OCI-LY7 (cell line): ENCODE measurements at regions not wholly inside any gene's neighbourhood (a gene's known extent, or its start where the extent isn't known, plus 50 kb on each side); places are given as distances from the start of the nearest gene placed in this dataset.

Experiments used
- BruUV-seq: library from RNA; stranded (reverse); fragments of 400-500 nt; replicated peaks from 2 replicates; lab custom pipeline; 2021; lab: Mats Ljungman, UMichigan
- CTCF ChIA-PET: fragments of 300-600 bp; sonication (Branson Sonifier 250); formaldehyde crosslinking; loops from one replicate; lab custom pipeline; 2022; ENCODE audit warnings: antibody characterized with exemption; ENCODE audit not compliant: unreplicated experiment; lab: Charles Lee
- POLR2A ChIA-PET: fragments of 300-600 bp; sonication (Branson Sonifier 250); formaldehyde crosslinking; loops from one replicate; lab custom pipeline; 2022; ENCODE audit warnings: antibody characterized with exemption; lab: Charles Lee
- DNase-seq: peaks from one replicate; pipeline ENCODE4 v3.0.0-alpha.2; 2015; ENCODE audit warnings: low spot score
- H2AFZ ChIP-seq: fragments of 200-600 bp; sonication (generic), shearing (Covaris generic); 2 replicates; pipeline ENCODE4 v1.6.1; 2014; ENCODE audit warnings: mild to moderate bottlenecking, antibody characterized with exemption, low read length, moderate library complexity
- H3K27ac ChIP-seq: fragments of 200-600 bp; sonication (generic); 2 replicates; pipeline ENCODE4 v1.5.1; 2014; ENCODE audit warnings: mixed run types, low read depth, mild to moderate bottlenecking, moderate library complexity, low read length, inconsistent platforms; ENCODE audit not compliant: poor library complexity, severe bottlenecking
- H3K36me3 ChIP-seq: fragments of 200-600 bp; sonication (generic); 2 replicates; pipeline ENCODE4 v1.6.1; 2014; ENCODE audit warnings: mild to moderate bottlenecking, antibody characterized with exemption, low read length, moderate library complexity, mixed read lengths; ENCODE audit not compliant: insufficient read depth
- H3K4me1 ChIP-seq: fragments of 200-600 bp; sonication (generic); 2 replicates; pipeline ENCODE4 v1.5.1; 2014; ENCODE audit warnings: mild to moderate bottlenecking, low read length; ENCODE audit not compliant: insufficient read depth, poor library complexity, severe bottlenecking
- H3K4me2 ChIP-seq: fragments of 200-600 bp; sonication (generic); 2 replicates; pipeline ENCODE4 v1.6.1; 2014; ENCODE audit warnings: mild to moderate bottlenecking, low read length
- H3K4me3 ChIP-seq: fragments of 200-600 bp; sonication (generic); 2 replicates; pipeline ENCODE4 v1.5.1; 2014; ENCODE audit warnings: mild to moderate bottlenecking, low read depth, low read length; ENCODE audit not compliant: poor library complexity, severe bottlenecking
- H3K79me2 ChIP-seq: fragments of 200-600 bp; sonication (generic); 2 replicates; pipeline ENCODE4 v1.6.1; 2016; ENCODE audit warnings: low read depth, mild to moderate bottlenecking, low read length, moderate library complexity, mixed read lengths; ENCODE audit not compliant: insufficient read depth
- H3K9me2 ChIP-seq: fragments of 200-600 bp; sonication (generic); 2 replicates; pipeline ENCODE4 v1.6.1; 2016; ENCODE audit warnings: mild to moderate bottlenecking, low read length, mixed read lengths; ENCODE audit not compliant: insufficient read depth
- H3K9me3 ChIP-seq: fragments of 200-600 bp; sonication (generic); 2 replicates; pipeline ENCODE4 v1.6.1; 2014; ENCODE audit warnings: mild to moderate bottlenecking, mixed run types, low read length, mixed read lengths
- H4K20me1 ChIP-seq: fragments of 200-600 bp; sonication (generic); 2 replicates; pipeline ENCODE4 v1.6.1; 2014; ENCODE audit warnings: mild to moderate bottlenecking, antibody characterized with exemption, low read length, moderate library complexity, mixed read lengths; ENCODE audit not compliant: insufficient read depth
- CTCF ChIP-seq: fragments of 200-600 bp; sonication (generic); conservative IDR thresholded peaks from 2 replicates; pipeline ENCODE4 v1.5.1; 2014; ENCODE audit warnings: mild to moderate bottlenecking, antibody characterized with exemption, low read length, moderate library complexity, mixed read lengths
- EZH2phosphoT487 ChIP-seq: fragments of 200-600 bp; sonication (generic); IDR thresholded peaks from 2 replicates; pipeline ENCODE4 v1.6.1; 2018; ENCODE audit warnings: low read depth, borderline replicate concordance, mild to moderate bottlenecking, mixed run types, antibody characterized with exemption, low read length, moderate library complexity, mixed read lengths
- intact Hi-C: fragments of 100-400 bp; cut with micrococcal nuclease; formaldehyde crosslinking; loops from one replicate; pipeline ENCODE4 v1.10.0; 2022; ENCODE audit not compliant: unreplicated experiment

GRCh38 chr2:139170406-139170805 is 390.2 kb upstream of the NXPH2 start:
- no peaks in the 10 kb centered on the region for H4K20me1 ChIP-seq
- no peaks in the 10 kb centered on the region for H3K9me2 ChIP-seq
- ChIA-PET POLR2A (no interaction called here), CTCF (no interaction called here)
- intact Hi-C loops: no loop called here
- BruUV-seq: no TSS peak
- no peaks in the 10 kb centered on the region for H3K4me1 ChIP-seq
- H3K36me3 ChIP-seq: no peaks in the 10 kb centered on the region
- no peak overlapping the region for H2AFZ ChIP-seq
- H3K4me3 ChIP-seq: no peak overlapping the region
- H3K27ac ChIP-seq: no peak overlapping the region
- H3K9me3 ChIP-seq: no peaks in the 10 kb centered on the region
- H3K4me2 ChIP-seq: no peak overlapping the region
- TF ChIP-seq EZH2phosphoT487: no peak
- TF ChIP-seq CTCF: no peak
- DNase-seq: no peak
- H3K79me2 ChIP-seq: no peaks in the 10 kb centered on the region

GRCh38 chr2:139165601-139166000 is 385.4 kb upstream of the NXPH2 start:
- TF ChIP-seq CTCF (no peak), EZH2phosphoT487 (no peak)
- intact Hi-C loops: no loop called here
- BruUV-seq: no TSS peak
- Histone ChIP-seq H3K4me2 (no peak overlapping the region), H3K27ac (no peak overlapping the region), H2AFZ (no peak overlapping the region), H3K4me1 (no peaks in the 10 kb centered on the region), H3K4me3 (no peak overlapping the region), H3K36me3 (no peaks in the 10 kb centered on the region), H4K20me1 (no peaks in the 10 kb centered on the region), H3K9me2 (no peaks in the 10 kb centered on the region), H3K9me3 (no peaks in the 10 kb centered on the region), H3K79me2 (no peaks in the 10 kb centered on the region)
- DNase-seq: no peak
- ChIA-PET CTCF (no interaction called here), POLR2A (interaction anchor here (0.6 kb wide), 1 partner anchor 823 kb away, joined by 3 read pairs; no protein-coding TSS in a partner anchor)

- POLR2A ChIA-PET: interaction anchor here (0.6 kb wide), 1 partner anchor 823 kb away, joined by 3 read pairs; no protein-coding TSS in a partner anchor
- Histone ChIP-seq H4K20me1 (no peaks in the 10 kb centered on the region), H3K27ac (no peak overlapping the region), H3K36me3 (no peaks in the 10 kb centered on the region), H3K9me2 (no peaks in the 10 kb centered on the region), H3K9me3 (no peaks in the 10 kb centered on the region), H3K4me1 (no peaks in the 10 kb centered on the region), H3K4me3 (no peak overlapping the region), H2AFZ (no peak overlapping the region), H3K79me2 (no peaks in the 10 kb centered on the region), H3K4me2 (no peak overlapping the region)
- no peak for DNase-seq
- CTCF ChIA-PET: no interaction called here
- TF ChIP-seq EZH2phosphoT487: no peak
- BruUV-seq: no TSS peak
- intact Hi-C loops: no loop called here
Measured at GRCh38 chr2:139165041-139165440, 384.9 kb upstream of the NXPH2 start.
